ENCODE measurements at regions not wholly inside any gene's neighbourhood (a gene's known extent, or its start where the extent isn't known, plus 50 kb on each side); places are given as distances from the start of the nearest gene placed in this dataset.

- no peak for DNase-seq (ENCODE audit: low read depth, low spot score)
- TF ChIP-seq CTCF (IDR thresholded peaks at IDR 0.05; ENCODE audit: insufficient read depth, low read length, missing control alignments) = no peak
- no peak overlapping the region for H3K4me3 ChIP-seq (ENCODE audit: low read depth, low read length)
- ChIA-PET POLR2A (no interaction called here), CTCF (no interaction called here)
These were observed 173.7 kb downstream of the KLF12 start for GRCh38 chr13:73960474-73960873.

- TF ChIP-seq CTCF (IDR thresholded peaks at IDR 0.05; ENCODE audit: insufficient read depth, low read length, missing control alignments) = no peak
- H3K4me3 ChIP-seq (ENCODE audit: low read depth, low read length) = no peak overlapping the region
- POLR2A ChIA-PET = no interaction called here
- CTCF ChIA-PET = no interaction called here
- DNase-seq (ENCODE audit: low read depth, low spot score) = no peak
These were observed 175.4 kb downstream of the KLF12 start for GRCh38 chr13:73958657-73959397.

GRCh38 chr13:73957889-73958288, 176.3 kb downstream of the KLF12 start:
- H3K4me3 ChIP-seq (ENCODE audit: low read depth, low read length) = no peak overlapping the region
- POLR2A ChIA-PET = no interaction called here
- no peak for DNase-seq (ENCODE audit: low read depth, low spot score)
- CTCF ChIA-PET = no interaction called here
- TF ChIP-seq CTCF (IDR thresholded peaks at IDR 0.05; ENCODE audit: insufficient read depth, low read length, missing control alignments) = no peak

- ChIA-PET POLR2A (no interaction called here), CTCF (no interaction called here)
- no peak for TF ChIP-seq CTCF (IDR thresholded peaks at IDR 0.05; ENCODE audit: insufficient read depth, low read length, missing control alignments)
- DNase-seq (ENCODE audit: low read depth, low spot score) = no peak
- H3K4me3 ChIP-seq (ENCODE audit: low read depth, low read length) = no peak overlapping the region
These were observed 177.3 kb downstream of the KLF12 start for GRCh38 chr13:73956795-73957408.

GRCh38 chr13:73955977-73956500, 178.2 kb downstream of the KLF12 start:
- no peak overlapping the region for H3K4me3 ChIP-seq (ENCODE audit: low read depth, low read length)

More at GRCh38 chr13:73955977-73956500, 178.2 kb downstream of the KLF12 start:
- ChIA-PET CTCF (no interaction called here), POLR2A (no interaction called here)
- no peak for DNase-seq (ENCODE audit: low read depth, low spot score)
- no peak for TF ChIP-seq CTCF (IDR thresholded peaks at IDR 0.05; ENCODE audit: insufficient read depth, low read length, missing control alignments)
